B cell (primary cell): ENCODE measurements at regions not wholly inside any gene's neighbourhood (a gene's known extent, or its start where the extent isn't known, plus 50 kb on each side); places are given as distances from the start of the nearest gene placed in this dataset.

Source experiments
- ATAC-seq: fragments of 200-7000 bp; cut with Tn5 transposase; one replicate; pipeline ENCODE4 v1.10.0; 2021; ENCODE audit warnings: low read depth, mild to moderate bottlenecking, moderate number of reproducible peaks, moderate library complexity
- CTCF ChIA-PET: fragments of 350-600 bp; sonication (Branson Sonifier 250); formaldehyde crosslinking; loops from one replicate; lab custom pipeline; 2021; ENCODE audit warnings: antibody characterized with exemption, inconsistent platforms; lab: Charles Lee
- POLR2A ChIA-PET: fragments of 350-600 bp; sonication (Branson Sonifier 250); formaldehyde crosslinking; loops from one replicate; lab custom pipeline; 2021; ENCODE audit warnings: antibody characterized with exemption; lab: Charles Lee
- DNase-seq: peaks from one replicate; pipeline ENCODE4 v3.0.0; 2013
- H2AFZ ChIP-seq: 2 replicates; pipeline ENCODE4 v1.6.1; 2012; ENCODE audit warnings: mild to moderate bottlenecking, low read depth, low read length; ENCODE audit not compliant: insufficient read depth, poor library complexity, severe bottlenecking
- H3K27ac ChIP-seq, 2 donors: 1 replicate in 1 of 2; 2 replicates in 1 of 2; pipeline ENCODE4 v1.5.1; 2012 to 2013; ENCODE audit warnings: low read length in 2 of 2, mild to moderate bottlenecking in 2 of 2, moderate library complexity in 1 of 2
- H3K27me3 ChIP-seq, 4 experiments: fragments of 200-600 bp in 1 of 4; sonication (generic) in 1 of 4; replicated peaks in 1 of 4; 1 replicate in 2 of 4; 2 replicates in 2 of 4; pipeline versions ENCODE4 v1.6.1 to v1.7.0; 2013 to 2016; ENCODE audit warnings: low read length in 3 of 4, mild to moderate bottlenecking in 2 of 4, mixed read lengths in 1 of 4, moderate library complexity in 1 of 4; ENCODE audit not compliant: insufficient read depth in 4 of 4, control insufficient read depth in 3 of 4; ENCODE audit errors: control extremely low read depth in 1 of 4
- H3K36me3 ChIP-seq, 2 experiments: replicated peaks in 1 of 2; 1 replicate in 1 of 2; 2 replicates in 1 of 2; pipeline versions ENCODE4 v1.6.1 to v1.7.1; 2013; ENCODE audit warnings: low read length in 1 of 2; ENCODE audit not compliant: insufficient read depth in 2 of 2, control insufficient read depth in 1 of 2; ENCODE audit errors: control extremely low read depth in 1 of 2, extremely low read depth in 1 of 2
- H3K4me1 ChIP-seq, 2 donors: fragments of 200-600 bp in 1 of 2; sonication (generic) in 1 of 2; 1 replicate in 1 of 2; 2 replicates in 1 of 2; pipeline versions ENCODE4 v1.5.1 to v1.6.1; 2013 to 2017; ENCODE audit warnings: low read length in 2 of 2; ENCODE audit not compliant: control insufficient read depth in 2 of 2, insufficient read depth in 2 of 2
- H3K4me2 ChIP-seq: replicated peaks from 2 replicates; pipeline ENCODE3; 2012; ENCODE audit warnings: mild to moderate bottlenecking, low read depth, low read length; ENCODE audit not compliant: poor library complexity, severe bottlenecking
- H3K4me3 ChIP-seq, 5 experiments: fragments of 200-600 bp in 1 of 5; sonication (generic) in 1 of 5; 1 replicate in 3 of 5; 2 replicates in 2 of 5; pipeline versions ENCODE4 v1.5.1 to v1.7.0; 2011 to 2016; ENCODE audit warnings: low read length in 4 of 5, mild to moderate bottlenecking in 4 of 5, low read depth in 2 of 5, control low read depth in 1 of 5, moderate library complexity in 1 of 5; ENCODE audit not compliant: insufficient read depth in 1 of 5; ENCODE audit errors: control extremely low read depth in 1 of 5, extremely low read depth in 1 of 5
- H3K79me2 ChIP-seq: fragments of 200-600 bp; sonication (generic); one replicate; pipeline ENCODE4 v1.6.0; 2016; ENCODE audit warnings: low read length; ENCODE audit not compliant: control insufficient read depth, insufficient read depth
- H3K9ac ChIP-seq: fragments of 200-600 bp; sonication (generic); 2 replicates; pipeline ENCODE4 v1.6.1; 2017; ENCODE audit warnings: mild to moderate bottlenecking, low read length, moderate library complexity
- H3K9me3 ChIP-seq, 3 donors: one replicate each; pipeline versions ENCODE4 v1.6.1 to v1.7.1; 2013; ENCODE audit warnings: low read length in 2 of 3; ENCODE audit not compliant: control insufficient read depth in 2 of 3, insufficient read depth in 1 of 3; ENCODE audit errors: control extremely low read depth in 1 of 3
- H4K20me1 ChIP-seq: 2 replicates; pipeline ENCODE4 v1.6.0; 2012; ENCODE audit warnings: mild to moderate bottlenecking, low read length; ENCODE audit not compliant: insufficient read depth, control insufficient read depth, poor library complexity, severe bottlenecking
- H3K27ac Mint-ChIP-seq: one replicate; pipeline ENCODE4 v1.8.0; 2021; ENCODE audit warnings: mixed read lengths
- H3K27me3 Mint-ChIP-seq: one replicate; pipeline ENCODE4 v1.8.0; 2021; ENCODE audit warnings: mixed read lengths
- H3K4me1 Mint-ChIP-seq: one replicate; pipeline ENCODE4 v1.8.0; 2021; ENCODE audit warnings: mixed read lengths
- H3K4me3 Mint-ChIP-seq: one replicate; pipeline ENCODE4 v1.8.0; 2021; ENCODE audit warnings: mixed read lengths
- H3K9me3 Mint-ChIP-seq: one replicate; pipeline ENCODE4 v1.8.0; 2022; ENCODE audit warnings: mixed read lengths; ENCODE audit not compliant: insufficient read depth
- EZH2 ChIP-seq: IDR thresholded peaks from 2 replicates; pipeline ENCODE4 v1.6.1; 2012; ENCODE audit warnings: borderline replicate concordance, low read depth, mild to moderate bottlenecking, moderate library complexity, low read length; ENCODE audit not compliant: insufficient read depth, poor library complexity, severe bottlenecking
- WGBS: methylation state at CpG from one replicate; pipeline ENCODE4 v1.1.5; 2013; ENCODE audit warnings: missing lambda C conversion rate; ENCODE audit not compliant: insufficient coverage; 5-methylcytosine and 5-hydroxymethylcytosine counted together
- intact Hi-C: fragments of 100-400 bp; cut with micrococcal nuclease; formaldehyde crosslinking; loops from one replicate; pipeline ENCODE4 v1.10.0; 2022
- TF ChIP-seq, protein P1 (sequence below): fragments of 200-600 bp; IDR thresholded peaks from one replicate; pipeline ENCODE4 v1.8.0; 2022; ENCODE audit warnings: antibody characterized with exemption, mild to moderate bottlenecking

DNA sequence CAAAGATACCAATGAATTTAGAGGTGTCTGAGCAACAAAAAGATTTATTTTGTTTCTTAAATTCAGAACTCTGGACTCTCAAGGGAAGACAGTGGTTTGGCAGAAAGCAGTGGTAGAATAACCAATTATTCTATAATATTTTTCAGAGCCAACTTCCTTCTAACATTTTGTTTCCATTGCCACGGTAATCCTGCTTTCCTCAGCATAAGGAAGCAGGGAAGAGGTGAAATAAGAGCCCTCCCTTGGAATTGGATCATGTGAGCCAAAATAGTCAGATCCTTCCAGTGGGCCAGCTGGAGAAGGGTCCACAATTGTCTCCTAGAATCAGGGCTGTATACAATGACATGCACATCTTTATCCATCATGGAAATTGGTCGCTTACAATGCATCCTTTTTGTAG lies 130.0 kb upstream of the MAP1B start:
- intact Hi-C loops = no loop called here
- Histone ChIP-seq H3K4me2 (no peak overlapping the region), H3K27me3 (peaks cover 0 to 2% (median 0%) of the 10 kb centered on the region in 4 experiments), H3K27ac (no peak overlapping the region), H3K9me3 (peaks cover 0 to 3% (median 0%) of the 10 kb centered on the region in 3 donors), H3K4me3 (no peak overlapping the region), H3K36me3 (no peaks in the 10 kb centered on the region), H3K4me1 (no peaks in the 10 kb centered on the region), H4K20me1 (no peaks in the 10 kb centered on the region), H2AFZ (no peak overlapping the region), H3K9ac (no peak overlapping the region), H3K79me2 (no peaks in the 10 kb centered on the region)
- Mint-ChIP-seq H3K4me3 (no peak overlapping the region), H3K27ac (no peak overlapping the region), H3K9me3 (peaks cover 2% of the 10 kb centered on the region), H3K27me3 (peaks cover 6% of the 10 kb centered on the region), H3K4me1 (no peaks in the 10 kb centered on the region)
- ATAC-seq (no peak), DNase-seq (no peak)
- no peak for TF ChIP-seq EZH2
- TF ChIP-seq, protein P1, sequence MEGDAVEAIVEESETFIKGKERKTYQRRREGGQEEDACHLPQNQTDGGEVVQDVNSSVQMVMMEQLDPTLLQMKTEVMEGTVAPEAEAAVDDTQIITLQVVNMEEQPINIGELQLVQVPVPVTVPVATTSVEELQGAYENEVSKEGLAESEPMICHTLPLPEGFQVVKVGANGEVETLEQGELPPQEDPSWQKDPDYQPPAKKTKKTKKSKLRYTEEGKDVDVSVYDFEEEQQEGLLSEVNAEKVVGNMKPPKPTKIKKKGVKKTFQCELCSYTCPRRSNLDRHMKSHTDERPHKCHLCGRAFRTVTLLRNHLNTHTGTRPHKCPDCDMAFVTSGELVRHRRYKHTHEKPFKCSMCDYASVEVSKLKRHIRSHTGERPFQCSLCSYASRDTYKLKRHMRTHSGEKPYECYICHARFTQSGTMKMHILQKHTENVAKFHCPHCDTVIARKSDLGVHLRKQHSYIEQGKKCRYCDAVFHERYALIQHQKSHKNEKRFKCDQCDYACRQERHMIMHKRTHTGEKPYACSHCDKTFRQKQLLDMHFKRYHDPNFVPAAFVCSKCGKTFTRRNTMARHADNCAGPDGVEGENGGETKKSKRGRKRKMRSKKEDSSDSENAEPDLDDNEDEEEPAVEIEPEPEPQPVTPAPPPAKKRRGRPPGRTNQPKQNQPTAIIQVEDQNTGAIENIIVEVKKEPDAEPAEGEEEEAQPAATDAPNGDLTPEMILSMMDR = no peak
- POLR2A ChIA-PET = no interaction called here
- CTCF ChIA-PET = no interaction called here
- 83% methylated on average over 2 of the region's 2 CpGs for WGBS

GRCh38 chr5:71978216-71978615 lies 129.1 kb upstream of the MAP1B start:
- Histone ChIP-seq H3K9ac (no peak overlapping the region), H3K36me3 (no peaks in the 10 kb centered on the region), H3K27me3 (peaks cover 0 to 2% (median 0%) of the 10 kb centered on the region in 4 experiments), H3K9me3 (peaks cover 0 to 8% (median 0%) of the 10 kb centered on the region in 3 donors), H4K20me1 (no peaks in the 10 kb centered on the region), H3K4me2 (no peak overlapping the region), H3K4me1 (no peaks in the 10 kb centered on the region), H3K4me3 (no peak overlapping the region), H2AFZ (no peak overlapping the region), H3K27ac (no peak overlapping the region), H3K79me2 (no peaks in the 10 kb centered on the region)
- Mint-ChIP-seq H3K4me1 (no peaks in the 10 kb centered on the region), H3K9me3 (peaks cover 6% of the 10 kb centered on the region), H3K27me3 (peaks cover 5% of the 10 kb centered on the region), H3K27ac (no peak overlapping the region), H3K4me3 (no peak overlapping the region)
- no peak for DNase-seq
- TF ChIP-seq, protein P1 = no peak
- no peak for TF ChIP-seq EZH2
- CTCF ChIA-PET = no interaction called here
- no CpG with 5 or more reads among the region's 1 CpG for WGBS
- POLR2A ChIA-PET = no interaction called here
- ATAC-seq = no peak
- intact Hi-C loops = no loop called here
